ENCODE measurements at regions not wholly inside any gene's neighbourhood (a gene's known extent, or its start where the extent isn't known, plus 50 kb on each side); places are given as distances from the start of the nearest gene placed in this dataset.
"Not testable (repeated sequence)": the region's sequence is repeated elsewhere in the genome, so short reads cannot be mapped to it uniquely, and the experiment has no call there.

DNA sequence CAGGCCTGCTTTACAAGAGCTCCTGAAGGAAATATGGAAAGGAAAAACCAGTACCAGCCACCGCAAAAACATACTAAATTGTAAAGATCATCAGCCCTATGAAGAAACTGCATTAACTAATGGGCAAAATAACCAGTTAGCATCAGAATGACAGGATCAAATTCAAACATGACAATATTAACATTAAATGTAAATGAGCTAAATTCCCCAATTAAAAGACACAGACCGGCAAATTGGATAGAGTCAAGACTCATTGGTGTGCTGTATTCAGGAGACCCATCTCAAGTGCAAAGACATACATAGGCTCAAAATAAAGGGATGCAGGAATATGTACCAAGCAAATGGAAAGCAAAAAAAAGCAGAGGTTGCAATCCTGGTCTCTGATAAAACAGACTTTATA lies 408.7 kb upstream of the RAB6C start:
- TF ChIP-seq EZH2 (IDR thresholded peaks at IDR 0.05) = not testable (repeated sequence)
- TF ChIP-seq, protein P1, sequence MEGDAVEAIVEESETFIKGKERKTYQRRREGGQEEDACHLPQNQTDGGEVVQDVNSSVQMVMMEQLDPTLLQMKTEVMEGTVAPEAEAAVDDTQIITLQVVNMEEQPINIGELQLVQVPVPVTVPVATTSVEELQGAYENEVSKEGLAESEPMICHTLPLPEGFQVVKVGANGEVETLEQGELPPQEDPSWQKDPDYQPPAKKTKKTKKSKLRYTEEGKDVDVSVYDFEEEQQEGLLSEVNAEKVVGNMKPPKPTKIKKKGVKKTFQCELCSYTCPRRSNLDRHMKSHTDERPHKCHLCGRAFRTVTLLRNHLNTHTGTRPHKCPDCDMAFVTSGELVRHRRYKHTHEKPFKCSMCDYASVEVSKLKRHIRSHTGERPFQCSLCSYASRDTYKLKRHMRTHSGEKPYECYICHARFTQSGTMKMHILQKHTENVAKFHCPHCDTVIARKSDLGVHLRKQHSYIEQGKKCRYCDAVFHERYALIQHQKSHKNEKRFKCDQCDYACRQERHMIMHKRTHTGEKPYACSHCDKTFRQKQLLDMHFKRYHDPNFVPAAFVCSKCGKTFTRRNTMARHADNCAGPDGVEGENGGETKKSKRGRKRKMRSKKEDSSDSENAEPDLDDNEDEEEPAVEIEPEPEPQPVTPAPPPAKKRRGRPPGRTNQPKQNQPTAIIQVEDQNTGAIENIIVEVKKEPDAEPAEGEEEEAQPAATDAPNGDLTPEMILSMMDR (IDR thresholded peaks at IDR 0.05) = not testable (repeated sequence)

Measured in neural progenitor cell (in vitro differentiated cells).